Middle frontal gyrus (tissue), 1 donor: ENCODE measurements at regions not wholly inside any gene's neighbourhood (a gene's known extent, or its start where the extent isn't known, plus 50 kb on each side); places are given as distances from the start of the nearest gene placed in this dataset.
A peak's percentile ranks its signal among the peaks of the same experiment; 100 is the strongest.

Experiments used
- DNase-seq: peaks from one replicate; pipeline ENCODE4 v3.0.0-alpha.2; 2015; ENCODE audit warnings: low spot score; ENCODE audit errors: extremely low spot score

- no peak for DNase-seq
These were observed 1368.8 kb upstream of the ADGRB3 start for GRCh38 chr6:67265996-67266921.

GRCh38 chr6:67252663-67253062, 1382.4 kb upstream of the ADGRB3 start:
- no peak for DNase-seq

- no peak for DNase-seq
These were observed 1387.0 kb upstream of the ADGRB3 start for GRCh38 chr6:67248077-67248476.

- DNase-seq, result no peak
These were observed 1391.0 kb upstream of the ADGRB3 start for GRCh38 chr6:67244037-67244436.

- DNase-seq, result no peak
These were observed 1397.8 kb upstream of the ADGRB3 start for GRCh38 chr6:67237277-67237676.

- no peak for DNase-seq
These were observed 1404.0 kb upstream of the ADGRB3 start for GRCh38 chr6:67231092-67231491.

GRCh38 chr6:67224989-67225388, 1410.1 kb upstream of the ADGRB3 start:
- DNase-seq, result no peak

- DNase-seq, result no peak
These were observed 1413.9 kb upstream of the ADGRB3 start for GRCh38 chr6:67221226-67221625.

- DNase-seq, result no peak
These were observed 1415.7 kb upstream of the ADGRB3 start for GRCh38 chr6:67219346-67219745.

GRCh38 chr6:67212584-67212983, 1422.5 kb upstream of the ADGRB3 start:
- no peak for DNase-seq

GRCh38 chr6:67210450-67210849, 1424.6 kb upstream of the ADGRB3 start:
- DNase-seq, result no peak

GRCh38 chr6:67201563-67201962, 1433.5 kb upstream of the ADGRB3 start:
- no peak for DNase-seq

GRCh38 chr6:67200626-67201403, 1434.3 kb upstream of the ADGRB3 start:
- no peak for DNase-seq

- DNase-seq, result no peak
These were observed 1435.7 kb upstream of the ADGRB3 start for GRCh38 chr6:67199425-67199824.

GRCh38 chr6:67190733-67191132, 1444.3 kb upstream of the ADGRB3 start:
- DNase-seq, result no peak

GRCh38 chr6:67184405-67184804, 1450.7 kb upstream of the ADGRB3 start:
- DNase-seq, result no peak

GRCh38 chr6:67175101-67175500, 1460.0 kb upstream of the ADGRB3 start:
- DNase-seq, result no peak

- no peak for DNase-seq
These were observed 1458.6 kb upstream of the EYS start for GRCh38 chr6:67165606-67166005.

GRCh38 chr6:67160820-67161219, 1453.8 kb upstream of the EYS start:
- no peak for DNase-seq

GRCh38 chr6:67141005-67141404, 1434.0 kb upstream of the EYS start:
- no peak for DNase-seq

GRCh38 chr6:67133973-67134372, 1426.9 kb upstream of the EYS start:
- DNase-seq, result no peak

- peak; percentile 73 for DNase-seq
These were observed 1424.8 kb upstream of the EYS start for GRCh38 chr6:67131827-67132226.
